ENCODE measurements at regions not wholly inside any gene's neighbourhood (a gene's known extent, or its start where the extent isn't known, plus 50 kb on each side); places are given as distances from the start of the nearest gene placed in this dataset.

DNA sequence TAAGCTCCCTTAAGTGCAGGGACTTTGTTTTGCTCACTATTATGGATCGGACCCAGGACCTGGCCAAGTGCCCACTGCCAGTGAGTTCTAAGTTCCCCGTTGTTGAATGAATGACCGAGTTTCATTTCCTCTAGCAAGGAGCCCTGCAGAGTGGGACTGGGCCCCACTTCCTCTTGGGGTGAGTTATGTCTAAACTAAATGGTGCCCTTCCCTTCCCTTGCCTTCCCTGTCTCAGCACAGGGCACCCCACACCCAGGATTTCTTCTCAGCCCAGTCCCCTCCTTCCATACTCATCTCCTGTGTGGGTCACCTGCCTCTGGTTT lies 195.3 kb upstream of the HS6ST1 start:
- no peak overlapping the region for H3K4me2 ChIP-seq (ENCODE audit: control insufficient read depth, extremely low read depth, insufficient read depth, low read depth, low read length)
- dilution Hi-C loops (cut with MboI; ENCODE audit: extremely low pct_ligation_motif_present, low sequenced_read_pairs) = no loop called here
- no peaks in the 10 kb centered on the region for H3K27me3 ChIP-seq (ENCODE audit: control insufficient read depth, extremely low read depth, insufficient read depth, low read length)
- no peaks in the 10 kb centered on the region for H4K20me1 ChIP-seq (ENCODE audit: control insufficient read depth, extremely low read depth, insufficient read depth, low read length)
- no peak overlapping the region for H2AFZ ChIP-seq (ENCODE audit: control insufficient read depth, low read length)
- TF ChIP-seq, protein P1, sequence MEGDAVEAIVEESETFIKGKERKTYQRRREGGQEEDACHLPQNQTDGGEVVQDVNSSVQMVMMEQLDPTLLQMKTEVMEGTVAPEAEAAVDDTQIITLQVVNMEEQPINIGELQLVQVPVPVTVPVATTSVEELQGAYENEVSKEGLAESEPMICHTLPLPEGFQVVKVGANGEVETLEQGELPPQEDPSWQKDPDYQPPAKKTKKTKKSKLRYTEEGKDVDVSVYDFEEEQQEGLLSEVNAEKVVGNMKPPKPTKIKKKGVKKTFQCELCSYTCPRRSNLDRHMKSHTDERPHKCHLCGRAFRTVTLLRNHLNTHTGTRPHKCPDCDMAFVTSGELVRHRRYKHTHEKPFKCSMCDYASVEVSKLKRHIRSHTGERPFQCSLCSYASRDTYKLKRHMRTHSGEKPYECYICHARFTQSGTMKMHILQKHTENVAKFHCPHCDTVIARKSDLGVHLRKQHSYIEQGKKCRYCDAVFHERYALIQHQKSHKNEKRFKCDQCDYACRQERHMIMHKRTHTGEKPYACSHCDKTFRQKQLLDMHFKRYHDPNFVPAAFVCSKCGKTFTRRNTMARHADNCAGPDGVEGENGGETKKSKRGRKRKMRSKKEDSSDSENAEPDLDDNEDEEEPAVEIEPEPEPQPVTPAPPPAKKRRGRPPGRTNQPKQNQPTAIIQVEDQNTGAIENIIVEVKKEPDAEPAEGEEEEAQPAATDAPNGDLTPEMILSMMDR (optimal IDR thresholded peaks at IDR 0.05 in 1 of 3, IDR thresholded peaks at IDR 0.05 in 1 of 3, conservative IDR thresholded peaks at IDR 0.05 in 1 of 3; ENCODE audit: extremely low read depth in 1 of 3, insufficient read depth in 2 of 3, low read length in 3 of 3) = no peak
- no peak for TF ChIP-seq EZH2 (IDR thresholded peaks at IDR 0.05; ENCODE audit: low read length)
- DNase-seq (ENCODE audit: low read depth, low spot score) (no peak), FAIRE-seq (no peak)
- H3K27ac ChIP-seq (ENCODE audit: control insufficient read depth, insufficient read depth, low read length) = no peak overlapping the region
- no peaks in the 10 kb centered on the region for H3K79me2 ChIP-seq (ENCODE audit: control insufficient read depth, insufficient read depth, low read length)
- no peaks in the 10 kb centered on the region for H3K4me1 ChIP-seq (ENCODE audit: control insufficient read depth, extremely low read depth, insufficient read depth, low read length)
- H3K36me3 ChIP-seq (ENCODE audit: control insufficient read depth in 2 of 2, extremely low read depth in 1 of 2, insufficient read depth in 2 of 2, low read length in 2 of 2) = no peaks in the 10 kb centered on the region
- no peak overlapping the region for H3K4me3 ChIP-seq (ENCODE audit: control insufficient read depth in 2 of 3, extremely low read depth in 1 of 3, insufficient read depth in 2 of 3, low read depth in 1 of 3, low read length in 3 of 3)
- H3K9me3 ChIP-seq (ENCODE audit: control insufficient read depth, low read depth, low read length) = no peaks in the 10 kb centered on the region
- H3K9ac ChIP-seq (ENCODE audit: control insufficient read depth, extremely low read depth, insufficient read depth, low read length) = no peak overlapping the region
- H3K9me1 ChIP-seq (ENCODE audit: control insufficient read depth, extremely low read depth, insufficient read depth, low read length) = no peaks in the 10 kb centered on the region

DNA sequence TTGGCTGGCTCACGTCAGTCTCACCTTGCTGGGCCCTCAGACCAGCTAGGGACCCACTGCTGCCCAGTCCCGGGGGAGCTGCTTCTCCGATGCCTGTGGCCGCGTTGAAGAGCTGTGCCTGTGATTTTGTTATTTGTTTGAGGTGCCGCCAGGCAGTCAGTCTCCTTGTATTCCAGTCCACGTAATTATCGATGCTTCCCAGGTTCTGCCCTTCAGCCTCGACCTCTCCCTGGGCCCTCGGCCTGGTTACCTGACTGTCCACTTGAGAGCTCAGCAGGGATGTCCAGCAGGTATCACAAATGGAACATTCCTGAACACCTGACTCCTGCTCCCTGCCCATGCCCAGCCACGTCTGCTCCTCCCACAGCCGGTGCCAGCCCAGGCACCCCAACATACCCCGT lies 195.9 kb upstream of the HS6ST1 start:
- no peak for FAIRE-seq
- H3K79me2 ChIP-seq (ENCODE audit: control insufficient read depth, insufficient read depth, low read length) = no peaks in the 10 kb centered on the region
- H3K9ac ChIP-seq (ENCODE audit: control insufficient read depth, extremely low read depth, insufficient read depth, low read length) = no peak overlapping the region
- no peak for DNase-seq (ENCODE audit: low read depth, low spot score)
- H3K4me2 ChIP-seq (ENCODE audit: control insufficient read depth, extremely low read depth, insufficient read depth, low read depth, low read length) = no peak overlapping the region
- H3K27ac ChIP-seq (ENCODE audit: control insufficient read depth, insufficient read depth, low read length) = no peak overlapping the region
- TF ChIP-seq EZH2 (IDR thresholded peaks at IDR 0.05; ENCODE audit: low read length) = no peak
- TF ChIP-seq, protein P1 (optimal IDR thresholded peaks at IDR 0.05 in 1 of 3, IDR thresholded peaks at IDR 0.05 in 1 of 3, conservative IDR thresholded peaks at IDR 0.05 in 1 of 3; ENCODE audit: extremely low read depth in 1 of 3, insufficient read depth in 2 of 3, low read length in 3 of 3) = no peak
- H3K4me3 ChIP-seq (ENCODE audit: control insufficient read depth in 2 of 3, extremely low read depth in 1 of 3, insufficient read depth in 2 of 3, low read depth in 1 of 3, low read length in 3 of 3) = no peak overlapping the region
- H3K4me1 ChIP-seq (ENCODE audit: control insufficient read depth, extremely low read depth, insufficient read depth, low read length) = no peaks in the 10 kb centered on the region
- no peaks in the 10 kb centered on the region for H3K27me3 ChIP-seq (ENCODE audit: control insufficient read depth, extremely low read depth, insufficient read depth, low read length)
- no peaks in the 10 kb centered on the region for H3K9me3 ChIP-seq (ENCODE audit: control insufficient read depth, low read depth, low read length)
- no peaks in the 10 kb centered on the region for H4K20me1 ChIP-seq (ENCODE audit: control insufficient read depth, extremely low read depth, insufficient read depth, low read length)
- H3K36me3 ChIP-seq (ENCODE audit: control insufficient read depth in 2 of 2, extremely low read depth in 1 of 2, insufficient read depth in 2 of 2, low read length in 2 of 2) = no peaks in the 10 kb centered on the region
- dilution Hi-C loops (cut with MboI; ENCODE audit: extremely low pct_ligation_motif_present, low sequenced_read_pairs) = no loop called here
- H2AFZ ChIP-seq (ENCODE audit: control insufficient read depth, low read length) = no peak overlapping the region
- H3K9me1 ChIP-seq (ENCODE audit: control insufficient read depth, extremely low read depth, insufficient read depth, low read length) = no peaks in the 10 kb centered on the region
